ENCODE measurements at regions not wholly inside any gene's neighbourhood (a gene's known extent, or its start where the extent isn't known, plus 50 kb on each side); places are given as distances from the start of the nearest gene placed in this dataset.
"Not testable (repeated sequence)": the region's sequence is repeated elsewhere in the genome, so short reads cannot be mapped to it uniquely, and the experiment has no call there.

DNA sequence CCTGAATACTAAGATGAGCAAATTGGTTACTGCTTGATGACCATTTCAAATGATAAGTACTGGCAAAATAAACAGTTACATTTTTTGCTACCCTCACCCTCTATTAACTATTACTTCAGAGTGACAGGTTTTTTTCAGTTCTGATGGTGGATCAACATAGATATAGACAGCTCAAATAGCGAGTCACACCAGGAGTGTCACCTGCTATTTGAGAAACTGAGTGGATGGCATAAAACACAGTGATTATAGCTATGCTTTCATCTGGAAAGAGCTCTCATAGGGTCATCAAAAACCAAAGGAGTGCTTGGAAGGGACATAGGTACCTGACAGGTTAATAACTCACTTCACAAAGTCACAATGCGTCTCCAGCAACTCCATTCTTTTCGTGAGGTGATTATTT is 244.5 kb upstream of the C9orf72 start:
- H3K4me3 Mint-ChIP-seq, result no peak overlapping the region
- no peaks in the 10 kb centered on the region for H3K4me1 Mint-ChIP-seq
- POLR2A ChIA-PET, result no interaction called here
- no peaks in the 10 kb centered on the region for H3K27me3 Mint-ChIP-seq
- CTCF ChIA-PET, result no interaction called here
- DNase-seq, result no peak
- H3K27ac Mint-ChIP-seq, result no peak overlapping the region
- H3K36me3 Mint-ChIP-seq (ENCODE audit: low read depth), result no peaks in the 10 kb centered on the region
- no peaks in the 10 kb centered on the region for H3K9me3 Mint-ChIP-seq

- no peaks in the 10 kb centered on the region for H3K36me3 Mint-ChIP-seq (ENCODE audit: low read depth)
- no peak overlapping the region for H3K4me3 Mint-ChIP-seq
- H3K9me3 Mint-ChIP-seq, result no peaks in the 10 kb centered on the region
- no peaks in the 10 kb centered on the region for H3K27me3 Mint-ChIP-seq
- H3K4me1 Mint-ChIP-seq, result no peaks in the 10 kb centered on the region
- CTCF ChIA-PET, result no interaction called here
- no peak for DNase-seq
- H3K27ac Mint-ChIP-seq, result no peak overlapping the region
- POLR2A ChIA-PET, result no interaction called here
Observed at GRCh38 chr9:27818348-27818747, 245.1 kb upstream of the C9orf72 start.

GRCh38 chr9:27828908-27829307 is 255.6 kb upstream of the C9orf72 start:
- Mint-ChIP-seq H3K27ac (no peak overlapping the region), H3K4me3 (no peak overlapping the region), H3K4me1 (no peaks in the 10 kb centered on the region), H3K27me3 (no peaks in the 10 kb centered on the region), H3K9me3 (no peaks in the 10 kb centered on the region), H3K36me3 (ENCODE audit: low read depth) (no peaks in the 10 kb centered on the region)
- POLR2A ChIA-PET, result interaction anchor here (0.5 kb wide), 1 partner anchor 245 kb away, joined by 3 read pairs; no protein-coding TSS in a partner anchor
- no peak for DNase-seq
- CTCF ChIA-PET, result no interaction called here

DNA sequence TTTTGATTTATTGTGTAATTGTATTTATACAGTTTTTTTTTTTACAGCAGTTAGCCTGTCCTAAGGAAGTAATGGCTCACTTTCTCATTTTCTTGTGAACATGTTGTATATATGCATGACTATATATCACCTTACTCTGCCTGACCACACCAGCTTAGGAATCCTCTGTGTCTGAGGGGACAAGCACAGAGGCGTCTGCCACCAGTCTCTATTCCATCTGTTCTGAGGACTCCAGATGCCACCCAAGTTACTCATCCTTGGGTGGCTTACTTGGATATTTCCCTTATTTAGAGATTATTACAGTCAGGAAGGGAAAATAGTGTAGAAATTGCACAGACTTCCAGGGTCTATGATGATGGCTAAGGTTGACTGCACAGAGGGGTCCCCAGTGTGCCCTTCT is 256.3 kb upstream of the C9orf72 start:
- CTCF ChIA-PET, result no interaction called here

GRCh38 chr9:27832108-27832507 is 258.8 kb upstream of the C9orf72 start:
- not testable (repeated sequence) for H3K27ac Mint-ChIP-seq

More for the DNA sequence above, 256.3 kb upstream of the C9orf72 start:
- no peaks in the 10 kb centered on the region for H3K4me1 Mint-ChIP-seq
- no peak for DNase-seq
- POLR2A ChIA-PET, result interaction anchor here (0.5 kb wide), 1 partner anchor 246 kb away, joined by 3 read pairs; no protein-coding TSS in a partner anchor
- no peaks in the 10 kb centered on the region for H3K36me3 Mint-ChIP-seq (ENCODE audit: low read depth)
- H3K4me3 Mint-ChIP-seq, result no peak overlapping the region
- H3K27ac Mint-ChIP-seq, result no peak overlapping the region
- H3K27me3 Mint-ChIP-seq, result no peaks in the 10 kb centered on the region
- no peaks in the 10 kb centered on the region for H3K9me3 Mint-ChIP-seq

DNA sequence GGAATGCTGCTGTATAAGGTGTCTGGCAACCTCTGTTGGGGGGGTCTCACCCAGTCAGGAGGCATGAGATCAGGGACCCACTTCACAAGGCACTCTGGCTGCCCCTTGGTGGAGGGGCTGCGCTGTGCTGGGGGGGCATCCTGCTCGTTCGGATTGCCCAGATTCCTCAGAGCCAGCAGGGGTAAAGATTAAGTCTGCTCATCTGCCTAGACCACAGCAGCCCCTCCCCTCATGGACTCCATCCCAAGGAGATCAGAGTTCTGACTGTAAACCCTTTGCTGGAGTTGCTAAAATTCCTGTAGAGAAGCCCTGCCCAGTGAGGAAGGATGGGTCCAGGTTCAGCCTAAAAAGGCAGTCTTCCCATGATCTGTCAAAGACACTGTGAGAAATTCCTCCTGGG is 262.0 kb upstream of the C9orf72 start:
- no peaks in the 10 kb centered on the region for H3K9me3 Mint-ChIP-seq
- H3K4me1 Mint-ChIP-seq, result no peaks in the 10 kb centered on the region
- H3K27me3 Mint-ChIP-seq, result no peaks in the 10 kb centered on the region
- DNase-seq, result no peak
- CTCF ChIA-PET, result no interaction called here
- no peak overlapping the region for H3K27ac Mint-ChIP-seq
- no peak overlapping the region for H3K4me3 Mint-ChIP-seq
- no peaks in the 10 kb centered on the region for H3K36me3 Mint-ChIP-seq (ENCODE audit: low read depth)
- POLR2A ChIA-PET, result no interaction called here

More at GRCh38 chr9:27832108-27832507, 258.8 kb upstream of the C9orf72 start:
- POLR2A ChIA-PET; H3K9me3 Mint-ChIP-seq; CTCF ChIA-PET; DNase-seq; H3K4me1 Mint-ChIP-seq; H3K27me3 Mint-ChIP-seq; H3K4me3 Mint-ChIP-seq; H3K36me3 Mint-ChIP-seq (ENCODE audit: low read depth): not testable (repeated sequence)

DNA sequence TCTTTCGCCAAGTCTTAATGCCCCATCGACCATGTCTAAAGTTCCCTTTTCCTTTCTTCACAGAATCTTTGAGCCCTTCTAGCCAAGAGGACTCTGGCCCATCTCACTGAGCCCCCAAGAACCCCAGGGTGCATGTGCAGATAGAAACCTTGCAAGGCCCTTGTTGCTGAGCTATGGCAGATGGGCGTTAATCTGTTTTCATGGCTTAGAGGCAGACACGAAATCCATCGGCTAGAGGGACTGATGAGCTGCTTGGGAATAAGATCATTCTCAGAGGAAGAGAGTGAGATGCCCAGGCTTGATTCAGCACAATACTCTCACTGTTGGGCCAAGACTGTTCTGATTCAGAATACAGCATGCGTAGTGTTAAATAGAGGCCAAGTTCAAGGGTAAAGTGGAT is 262.5 kb upstream of the C9orf72 start:
- no peak for DNase-seq
- no peaks in the 10 kb centered on the region for H3K27me3 Mint-ChIP-seq
- no peaks in the 10 kb centered on the region for H3K36me3 Mint-ChIP-seq (ENCODE audit: low read depth)
- H3K9me3 Mint-ChIP-seq, result no peaks in the 10 kb centered on the region
- H3K4me1 Mint-ChIP-seq, result no peaks in the 10 kb centered on the region
- H3K4me3 Mint-ChIP-seq, result no peak overlapping the region
- ChIA-PET POLR2A (no interaction called here), CTCF (no interaction called here)
- H3K27ac Mint-ChIP-seq, result no peak overlapping the region

GRCh38 chr9:27836661-27837401 is 263.6 kb upstream of the C9orf72 start:
- no peaks in the 10 kb centered on the region for H3K36me3 Mint-ChIP-seq (ENCODE audit: low read depth)
- no peak for DNase-seq
- no peak overlapping the region for H3K27ac Mint-ChIP-seq
- no peaks in the 10 kb centered on the region for H3K4me1 Mint-ChIP-seq
- H3K27me3 Mint-ChIP-seq, result no peaks in the 10 kb centered on the region
- CTCF ChIA-PET, result no interaction called here
- no peaks in the 10 kb centered on the region for H3K9me3 Mint-ChIP-seq
- no peak overlapping the region for H3K4me3 Mint-ChIP-seq
- POLR2A ChIA-PET, result no interaction called here

DNA sequence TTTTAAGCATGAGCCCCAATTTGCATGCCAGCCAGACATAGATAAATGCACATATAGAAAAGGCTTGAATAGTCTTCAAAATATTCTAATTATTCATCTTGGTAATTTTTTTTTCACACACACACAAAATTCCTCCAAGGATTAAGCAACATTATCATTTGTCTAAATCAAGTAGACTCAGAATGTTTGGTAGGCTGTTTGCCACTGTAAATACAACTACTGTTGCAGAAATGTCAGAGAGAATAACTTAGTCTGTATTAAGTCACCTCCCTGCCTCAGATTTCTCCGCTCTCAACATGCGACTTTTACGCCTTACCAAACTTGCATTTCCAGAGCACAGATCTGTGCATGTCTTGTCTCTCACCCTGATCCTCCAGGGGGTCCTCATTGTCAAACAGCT is 265.6 kb upstream of the C9orf72 start:
- Mint-ChIP-seq H3K36me3 (ENCODE audit: low read depth) (no peaks in the 10 kb centered on the region), H3K4me3 (no peak overlapping the region), H3K4me1 (no peaks in the 10 kb centered on the region), H3K27me3 (no peaks in the 10 kb centered on the region), H3K9me3 (no peaks in the 10 kb centered on the region), H3K27ac (no peak overlapping the region)
- ChIA-PET CTCF (interaction anchor here (0.7 kb wide), 1 partner anchor 12 kb away, joined by 3 read pairs; no protein-coding TSS in a partner anchor), POLR2A (no interaction called here)
- DNase-seq, result no peak

DNA sequence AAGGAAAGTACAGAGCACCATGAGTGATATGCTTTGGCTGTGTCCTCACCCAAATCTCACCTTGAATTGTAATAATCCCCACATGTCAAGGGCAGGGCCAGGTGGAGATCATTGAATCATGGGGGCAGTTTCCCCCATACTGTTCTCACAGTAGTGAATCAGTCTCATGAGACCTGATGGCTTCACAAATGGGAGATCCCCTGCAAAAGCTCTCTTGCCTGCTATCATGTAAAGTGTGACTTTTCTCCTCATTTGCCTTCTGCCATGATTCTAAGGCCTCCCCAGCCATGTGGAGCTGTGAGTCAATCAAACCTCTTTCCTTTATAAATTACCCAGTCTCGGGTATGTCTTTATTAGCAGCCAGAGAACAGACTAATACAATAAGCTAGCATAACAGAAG is 266.5 kb upstream of the C9orf72 start:
- H3K4me1 Mint-ChIP-seq; H3K27me3 Mint-ChIP-seq; H3K36me3 Mint-ChIP-seq (ENCODE audit: low read depth); H3K27ac Mint-ChIP-seq; CTCF ChIA-PET; H3K4me3 Mint-ChIP-seq; H3K9me3 Mint-ChIP-seq; POLR2A ChIA-PET; DNase-seq: not testable (repeated sequence)

- H3K27ac Mint-ChIP-seq, result no peak overlapping the region
- no peak overlapping the region for H3K4me3 Mint-ChIP-seq
- no peaks in the 10 kb centered on the region for H3K9me3 Mint-ChIP-seq
- ChIA-PET CTCF (no interaction called here), POLR2A (no interaction called here)
- no peaks in the 10 kb centered on the region for H3K36me3 Mint-ChIP-seq (ENCODE audit: low read depth)
- DNase-seq, result no peak
- H3K27me3 Mint-ChIP-seq, result no peaks in the 10 kb centered on the region
- no peaks in the 10 kb centered on the region for H3K4me1 Mint-ChIP-seq
Observed at GRCh38 chr9:27844797-27845196, 271.5 kb upstream of the C9orf72 start.

GRCh38 chr9:27847380-27847779 is 274.1 kb upstream of the C9orf72 start:
- Mint-ChIP-seq H3K36me3 (ENCODE audit: low read depth) (no peaks in the 10 kb centered on the region), H3K4me3 (no peak overlapping the region), H3K4me1 (no peaks in the 10 kb centered on the region), H3K27me3 (no peaks in the 10 kb centered on the region), H3K9me3 (no peaks in the 10 kb centered on the region), H3K27ac (no peak overlapping the region)
- POLR2A ChIA-PET, result no interaction called here
- CTCF ChIA-PET, result no interaction called here
- no peak for DNase-seq

GRCh38 chr9:27847818-27848217 is 274.5 kb upstream of the C9orf72 start:
- POLR2A ChIA-PET, result no interaction called here
- H3K36me3 Mint-ChIP-seq (ENCODE audit: low read depth), result no peaks in the 10 kb centered on the region
- H3K27ac Mint-ChIP-seq, result no peak overlapping the region
- CTCF ChIA-PET, result interaction anchor here (0.6 kb wide), 1 partner anchor 52 kb away, joined by 3 read pairs; no protein-coding TSS in a partner anchor
- DNase-seq, result no peak
- no peaks in the 10 kb centered on the region for H3K27me3 Mint-ChIP-seq
- H3K4me1 Mint-ChIP-seq, result no peaks in the 10 kb centered on the region
- no peaks in the 10 kb centered on the region for H3K9me3 Mint-ChIP-seq
- no peak overlapping the region for H3K4me3 Mint-ChIP-seq

GRCh38 chr9:27848315-27848714 is 275.0 kb upstream of the C9orf72 start:
- CTCF ChIA-PET, result interaction anchor here (0.6 kb wide), 1 partner anchor 52 kb away, joined by 3 read pairs; no protein-coding TSS in a partner anchor
- H3K27ac Mint-ChIP-seq, result no peak overlapping the region
- H3K9me3 Mint-ChIP-seq, result no peaks in the 10 kb centered on the region
- no peaks in the 10 kb centered on the region for H3K36me3 Mint-ChIP-seq (ENCODE audit: low read depth)
- H3K27me3 Mint-ChIP-seq, result no peaks in the 10 kb centered on the region
- H3K4me1 Mint-ChIP-seq, result no peaks in the 10 kb centered on the region
- no peak overlapping the region for H3K4me3 Mint-ChIP-seq
- POLR2A ChIA-PET, result no interaction called here
- no peak for DNase-seq

All from activated CD4-positive, alpha-beta T cell treated with anti-CD3 and anti-CD28 coated beads, Interleukin-2, amount 10 ng/mL, durations not matched to agents 7 days and 5 days (primary cell).